ENCODE measurements at regions not wholly inside any gene's neighbourhood (a gene's known extent, or its start where the extent isn't known, plus 50 kb on each side); places are given as distances from the start of the nearest gene placed in this dataset.

DNA sequence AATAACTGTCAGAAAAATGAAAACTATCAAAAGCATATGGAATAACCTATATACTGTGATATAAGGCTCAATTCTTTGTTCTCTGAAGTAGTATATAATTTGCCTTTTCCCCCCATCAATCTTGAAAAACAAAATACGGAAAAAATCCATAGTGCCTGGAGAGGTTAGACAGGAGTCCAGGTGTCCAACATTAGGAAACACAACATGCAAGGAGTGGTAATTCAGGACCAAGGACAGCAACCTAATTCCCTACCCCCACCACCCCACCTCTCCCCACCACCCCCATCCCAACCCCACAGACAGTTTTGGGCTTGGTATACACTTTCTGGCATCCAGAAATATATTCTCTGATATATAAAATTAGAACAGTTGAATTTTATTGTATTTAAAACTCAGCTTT is 55.1 kb upstream of the SLC25A26 start:
- no peak for DNase-seq

DNA sequence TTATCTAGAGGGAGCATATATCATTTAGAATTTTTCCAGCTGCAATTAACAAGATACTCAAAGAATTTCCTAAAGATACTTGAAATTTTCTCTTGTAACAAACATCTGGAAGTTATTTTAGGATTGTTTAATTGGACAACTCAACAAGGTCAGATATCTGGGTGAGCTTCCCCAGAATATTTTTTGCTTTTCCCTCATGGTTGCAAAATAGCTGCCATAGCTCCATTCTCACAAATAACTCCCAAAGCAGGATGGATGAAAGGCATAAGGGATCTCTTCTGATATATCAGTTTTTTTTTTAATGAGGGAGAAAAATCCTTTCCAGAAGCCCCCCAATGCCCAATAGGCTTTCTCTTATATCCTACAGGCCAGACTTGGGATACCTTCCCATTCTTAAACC is 56.6 kb upstream of the SLC25A26 start:
- no peak for DNase-seq

DNA sequence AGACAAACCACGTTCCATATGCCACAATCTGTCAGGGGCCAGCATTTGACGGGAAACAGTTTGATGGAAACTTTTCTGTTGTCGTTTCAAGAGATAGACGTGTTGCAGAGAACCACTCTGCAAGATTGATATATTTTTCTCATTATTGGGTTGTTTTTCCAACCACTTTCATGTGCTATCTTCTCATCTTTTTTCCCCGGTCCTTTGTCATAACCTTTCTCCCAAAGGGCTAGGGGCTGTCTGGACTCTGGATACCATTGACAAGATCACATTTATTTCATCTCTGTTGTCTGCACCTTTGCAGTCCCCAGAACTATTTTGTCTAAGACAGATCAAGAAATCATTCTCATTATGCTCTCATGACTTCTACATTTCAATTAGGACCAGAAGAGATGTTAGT is 57.6 kb upstream of the SLC25A26 start:
- DNase-seq, result no peak

DNA sequence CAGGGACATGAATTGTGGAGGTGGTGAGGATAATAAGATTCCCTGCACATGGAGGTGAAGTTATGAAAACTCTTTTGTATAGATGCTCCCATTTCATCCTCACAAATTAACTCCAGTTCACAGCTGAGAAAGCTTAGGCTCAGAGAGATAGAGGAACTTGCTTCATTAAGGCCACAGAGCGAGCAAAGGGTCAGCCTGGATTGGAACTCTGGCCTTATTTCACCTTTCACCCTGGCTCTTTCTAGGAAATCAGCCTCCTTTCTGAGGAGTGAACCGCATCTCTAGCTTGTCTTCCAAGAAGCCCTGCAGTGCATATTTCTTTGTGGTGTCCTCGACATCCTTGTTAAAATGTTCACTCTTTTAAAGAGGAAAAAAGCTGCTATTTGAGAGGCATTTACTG is 58.0 kb upstream of the SLC25A26 start:
- no peak for DNase-seq

DNA sequence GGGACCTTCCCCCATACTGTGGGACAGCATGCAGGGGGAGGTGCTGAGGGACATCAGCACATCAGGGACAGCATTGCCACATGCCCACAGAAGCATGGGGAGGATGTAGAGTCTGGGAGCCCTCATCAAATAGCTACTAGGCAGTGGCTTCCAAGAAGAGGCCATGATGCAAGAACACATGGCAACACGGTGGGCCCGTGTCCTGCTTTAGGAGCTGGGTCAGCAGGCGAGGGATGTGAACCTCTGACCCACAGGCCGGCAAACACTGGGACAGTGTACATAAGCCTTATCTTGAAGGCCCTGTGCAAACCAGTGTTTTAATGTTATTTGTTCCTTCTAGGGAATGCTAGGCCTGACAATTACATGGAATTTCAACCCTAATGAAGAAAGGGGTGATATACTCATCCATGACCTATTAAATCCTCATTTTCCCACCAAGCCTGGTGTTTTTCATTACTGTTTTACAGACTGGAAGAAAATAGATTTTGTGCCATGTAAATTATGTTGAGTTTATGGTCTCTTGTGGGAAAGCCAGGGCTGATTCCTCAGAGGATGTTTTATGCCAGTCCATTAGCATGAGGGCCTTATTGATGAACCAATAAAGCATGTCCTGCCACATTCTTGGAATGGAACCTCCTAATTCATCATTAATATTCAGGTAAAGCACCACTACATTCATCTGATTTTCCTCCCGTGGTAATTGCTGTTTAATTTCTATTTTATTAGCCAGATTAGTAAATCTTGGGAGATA is 61.7 kb upstream of the SLC25A26 start:
- DNase-seq, result no peak

DNA sequence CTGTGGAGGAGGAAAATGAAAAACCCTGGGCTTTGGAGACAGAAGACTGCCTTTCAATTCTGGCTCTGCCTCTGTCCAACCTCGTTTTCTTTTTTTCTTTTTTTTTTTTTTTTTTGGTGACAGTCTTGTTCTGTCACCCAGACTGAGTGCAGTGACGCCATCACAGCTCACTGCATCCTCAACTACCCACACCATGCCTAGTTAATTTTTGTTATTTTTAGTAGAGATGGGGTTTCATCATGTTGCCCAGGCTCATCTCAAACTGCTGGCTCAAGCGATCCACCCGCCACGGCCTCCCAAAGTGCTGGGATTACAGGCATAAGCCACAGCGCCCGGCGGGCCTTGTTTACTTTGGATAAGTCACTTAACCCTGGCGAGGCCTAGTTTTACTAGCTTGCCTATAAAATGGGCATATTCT is 66.3 kb upstream of the SLC25A26 start:
- DNase-seq, result peak in 1 of 2 experiments; percentile 53

DNA sequence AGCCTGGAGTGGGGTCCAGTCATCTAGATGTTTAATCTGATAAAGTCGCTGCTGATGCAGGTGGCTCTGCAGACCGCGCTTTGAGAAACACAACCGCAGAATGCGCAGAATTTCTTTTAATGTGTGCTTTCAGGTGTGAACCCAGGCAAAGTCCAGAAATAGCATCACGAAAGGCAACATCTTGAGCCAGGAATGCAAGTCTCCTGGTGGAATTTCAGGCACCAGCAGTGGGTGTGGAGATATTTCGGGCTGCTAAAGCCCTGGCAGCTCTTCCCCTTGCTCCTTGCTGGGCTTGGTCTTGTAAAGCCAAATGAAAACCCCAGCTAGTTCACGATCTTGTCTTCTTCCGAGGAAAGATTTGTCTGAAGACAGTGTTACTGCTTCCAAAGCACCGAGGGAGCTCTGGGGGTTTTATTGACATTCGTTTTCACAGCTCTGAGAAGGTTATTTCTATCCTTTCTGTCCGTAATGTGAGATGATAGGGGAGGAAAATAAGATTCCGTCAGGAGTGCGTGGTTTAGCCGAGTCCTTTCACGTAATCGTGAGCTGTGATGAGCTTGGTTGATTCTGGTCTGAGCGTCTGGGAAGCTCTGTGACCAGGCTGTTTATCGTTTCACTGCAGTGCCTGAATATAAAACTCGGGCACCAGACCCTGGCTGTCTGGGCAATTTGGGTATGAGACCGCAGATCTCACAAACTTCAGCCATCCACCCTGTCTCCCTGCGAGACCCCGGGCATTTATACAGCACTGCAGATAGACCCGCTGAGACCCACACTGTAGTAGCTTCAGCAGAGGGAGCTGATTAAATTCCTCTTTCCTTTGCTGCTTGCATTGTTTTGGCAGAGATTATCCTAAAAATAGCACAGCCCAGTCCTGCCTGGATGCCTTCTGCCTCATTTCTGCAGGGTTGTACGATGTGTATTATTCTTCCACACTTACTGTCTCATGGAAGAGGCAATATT is 67.0 kb upstream of the SLC25A26 start:
- peak; percentile 77 to 93 for DNase-seq

DNA sequence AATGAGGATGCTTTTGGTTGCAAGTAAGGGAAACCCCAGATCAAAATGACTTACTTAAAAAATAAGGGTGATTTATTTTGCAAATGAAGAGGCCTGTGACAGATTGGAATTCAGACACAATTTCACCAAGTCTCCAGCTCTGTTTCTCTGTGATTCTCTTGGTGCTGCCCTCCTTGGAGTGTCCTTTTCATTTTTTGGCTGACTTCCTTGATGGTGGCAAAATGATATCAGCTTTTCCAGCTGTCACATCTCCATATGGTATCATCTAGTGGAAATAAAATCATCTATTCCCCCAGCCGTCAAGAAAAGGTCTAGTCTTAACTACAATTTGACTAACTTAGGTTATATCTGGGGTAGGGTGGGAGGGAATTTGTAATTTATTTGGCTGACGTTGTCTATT is 68.5 kb upstream of the SLC25A26 start:
- peak in 1 of 2 experiments; percentile 31 for DNase-seq

DNA sequence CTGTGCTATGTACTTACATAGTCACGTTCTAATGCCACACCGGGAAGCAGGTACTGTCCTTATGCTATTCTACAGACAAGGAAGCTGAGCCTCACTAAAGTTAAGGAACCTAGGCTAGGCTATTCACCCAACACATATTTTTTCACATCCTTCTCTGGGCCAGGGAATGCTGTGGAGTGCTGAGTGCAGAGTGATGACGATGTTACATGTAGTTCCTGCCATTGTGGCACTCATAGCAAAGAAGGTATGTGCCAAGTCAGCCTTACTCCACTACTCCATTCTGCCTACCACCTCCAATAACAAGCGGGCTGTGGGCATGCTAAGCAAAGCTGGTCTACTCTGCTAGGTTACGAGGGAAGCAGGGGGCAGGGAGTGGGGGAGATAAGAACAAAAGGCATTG is 69.8 kb upstream of the SLC25A26 start:
- DNase-seq, result no peak

DNA sequence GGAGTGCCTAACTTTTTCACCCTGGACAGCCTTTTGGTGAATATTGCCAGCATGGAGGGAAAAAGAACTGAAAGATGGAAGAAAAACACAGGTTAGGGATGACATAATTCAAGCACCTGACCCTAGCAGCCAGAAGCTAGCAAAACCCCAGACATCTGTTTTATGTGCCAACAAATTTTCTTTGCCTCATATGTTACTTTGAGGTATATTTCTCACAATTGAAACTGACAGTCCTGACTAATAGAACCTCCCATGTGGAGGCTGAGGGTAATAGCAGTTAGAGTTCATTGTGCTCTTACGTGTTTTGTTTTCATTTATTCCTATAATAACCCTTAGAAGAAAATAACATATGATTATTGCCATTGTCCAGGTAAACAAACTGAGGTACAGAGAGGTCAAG is 71.5 kb upstream of the SLC25A26 start:
- DNase-seq, result no peak

DNA sequence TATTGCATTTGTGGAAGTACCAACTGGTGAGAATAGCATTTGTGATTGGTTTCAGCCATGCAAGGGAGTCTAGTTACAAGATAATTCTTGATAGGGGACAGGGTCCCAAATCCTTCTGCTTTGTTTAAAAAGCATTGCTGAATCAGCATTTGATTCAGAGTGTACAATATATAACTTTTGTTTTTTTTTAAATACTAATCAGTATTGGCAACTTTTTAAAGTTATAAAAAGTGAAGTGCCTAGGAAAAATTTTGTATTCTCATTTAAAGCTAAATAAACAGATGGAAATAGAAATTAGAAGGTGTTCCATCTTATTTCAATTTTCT is 75.4 kb upstream of the SLC25A26 start:
- no peak for DNase-seq

DNA sequence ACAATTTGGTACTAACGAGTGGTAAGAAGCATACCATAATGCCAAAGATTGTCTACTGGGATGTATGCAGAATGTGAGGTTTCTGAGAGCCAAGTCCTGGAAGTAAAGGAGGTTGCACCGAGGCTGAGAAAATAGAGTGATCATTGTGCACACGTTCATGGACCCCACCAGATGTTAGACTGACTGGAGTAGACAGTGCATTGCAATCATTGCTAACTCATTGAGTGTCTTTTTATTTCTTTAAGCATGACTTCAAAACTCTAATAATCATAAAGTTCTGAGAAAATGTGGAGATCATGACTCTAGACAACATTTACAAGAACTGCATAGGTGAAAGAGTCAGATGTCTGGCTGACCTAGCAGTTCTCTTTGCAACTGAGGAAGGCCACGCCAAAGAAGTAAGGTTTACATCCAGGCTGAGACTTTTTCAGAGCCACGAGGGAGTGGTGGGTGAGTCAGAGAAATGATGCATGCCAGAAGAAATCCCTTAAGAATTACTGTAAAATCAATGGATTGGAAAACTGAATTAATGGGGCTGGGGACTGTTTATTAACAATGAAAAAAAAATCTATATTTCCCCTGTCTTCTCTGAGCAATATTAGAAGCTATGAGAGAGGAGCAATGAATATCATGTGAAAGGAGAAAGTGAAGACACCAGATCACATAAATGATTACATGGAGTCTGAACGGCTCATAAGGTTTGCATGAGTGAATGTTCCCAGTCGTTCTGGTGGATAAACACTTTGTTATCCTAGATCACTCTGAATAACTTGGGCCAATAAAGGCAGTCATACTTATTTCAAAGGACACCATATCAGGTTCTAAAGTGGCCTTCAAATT is 76.0 kb upstream of the SLC25A26 start:
- DNase-seq, result no peak

DNA sequence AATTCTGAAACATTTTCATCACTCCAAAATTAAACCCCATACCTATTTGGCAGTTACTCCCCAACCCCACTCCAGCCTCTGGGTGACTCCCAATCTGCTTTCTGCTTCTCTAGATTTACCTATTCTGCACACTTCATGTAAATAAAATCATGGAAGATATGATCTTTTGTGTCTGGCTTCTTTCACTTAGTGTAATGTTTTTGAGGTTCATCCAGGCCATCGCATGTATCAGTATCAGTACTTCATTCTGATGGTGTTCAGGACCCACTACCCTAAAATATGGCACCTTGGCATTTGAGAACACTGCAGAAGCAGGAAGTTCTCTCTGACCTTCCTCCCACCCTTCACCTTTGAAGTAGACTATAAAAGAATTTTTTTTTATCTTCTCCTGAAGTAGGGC is 78.7 kb upstream of the SLC25A26 start:
- no peak for DNase-seq

DNA sequence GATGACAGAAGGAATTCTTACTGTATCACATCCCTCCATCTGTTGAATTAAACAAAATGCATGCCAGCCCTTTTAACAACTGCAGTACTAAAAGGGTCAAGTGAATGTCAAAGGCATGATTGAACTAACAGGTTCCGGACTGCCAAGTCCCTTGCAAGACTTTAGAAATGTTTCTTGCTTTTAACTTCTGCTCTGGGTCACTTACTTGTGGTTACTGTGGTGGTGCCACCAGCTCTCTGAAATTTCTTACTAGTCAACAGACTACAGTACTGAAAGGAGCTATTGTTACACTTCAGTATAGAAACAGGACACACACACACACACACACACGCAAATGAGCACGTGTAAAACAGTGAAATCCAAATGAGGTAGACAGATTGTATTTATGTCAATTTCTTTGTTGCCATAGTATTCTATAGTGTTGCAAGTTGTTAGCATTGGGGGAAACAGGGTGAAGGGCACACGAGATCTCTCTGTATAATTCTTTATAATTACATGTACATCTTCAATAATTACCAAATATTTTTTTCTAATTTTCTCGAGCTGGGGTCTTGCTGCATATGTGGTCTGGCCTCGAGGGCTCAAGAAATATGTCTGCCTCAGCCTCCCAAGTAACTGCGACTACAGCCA is 79.9 kb upstream of the SLC25A26 start:
- DNase-seq, result no peak

DNA sequence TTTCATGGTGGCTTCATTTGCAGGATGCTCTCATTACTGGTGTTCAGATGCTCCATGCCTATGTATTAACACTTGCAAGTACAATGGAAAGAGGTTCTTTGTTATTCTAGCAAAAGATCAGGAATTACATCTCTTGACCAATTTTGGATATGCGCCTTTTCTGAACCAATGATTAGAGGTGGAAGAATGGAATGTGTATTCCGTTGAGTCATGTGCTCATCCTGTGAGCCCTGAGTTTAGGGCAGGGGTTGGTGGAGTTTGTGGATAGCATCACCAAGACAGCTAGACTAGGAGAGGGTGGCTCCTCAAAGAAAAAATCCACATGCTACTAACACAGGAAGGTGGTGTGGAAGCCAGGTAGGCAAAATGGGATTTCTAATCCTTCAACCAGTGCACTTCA is 80.7 kb upstream of the SLC25A26 start:
- no peak for DNase-seq

DNA sequence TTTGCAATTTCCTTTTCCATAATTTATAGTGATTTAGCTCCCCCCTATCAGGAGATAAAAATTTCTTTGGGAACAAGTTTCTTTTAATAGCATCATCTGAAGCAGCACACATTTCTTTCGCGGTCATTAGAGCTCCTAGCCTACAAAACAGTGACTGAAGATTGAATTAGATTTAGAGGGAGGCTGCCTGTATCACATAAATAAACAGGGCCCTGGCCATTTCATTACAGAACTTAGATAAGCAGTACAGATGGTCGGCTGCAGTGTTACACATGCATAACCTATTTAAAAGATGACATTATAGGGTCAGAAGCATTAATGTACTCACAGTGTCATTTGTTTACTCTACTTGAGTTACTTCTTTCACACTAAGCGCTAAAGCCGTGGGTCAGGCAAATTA is 81.4 kb upstream of the SLC25A26 start:
- no peak for DNase-seq

DNA sequence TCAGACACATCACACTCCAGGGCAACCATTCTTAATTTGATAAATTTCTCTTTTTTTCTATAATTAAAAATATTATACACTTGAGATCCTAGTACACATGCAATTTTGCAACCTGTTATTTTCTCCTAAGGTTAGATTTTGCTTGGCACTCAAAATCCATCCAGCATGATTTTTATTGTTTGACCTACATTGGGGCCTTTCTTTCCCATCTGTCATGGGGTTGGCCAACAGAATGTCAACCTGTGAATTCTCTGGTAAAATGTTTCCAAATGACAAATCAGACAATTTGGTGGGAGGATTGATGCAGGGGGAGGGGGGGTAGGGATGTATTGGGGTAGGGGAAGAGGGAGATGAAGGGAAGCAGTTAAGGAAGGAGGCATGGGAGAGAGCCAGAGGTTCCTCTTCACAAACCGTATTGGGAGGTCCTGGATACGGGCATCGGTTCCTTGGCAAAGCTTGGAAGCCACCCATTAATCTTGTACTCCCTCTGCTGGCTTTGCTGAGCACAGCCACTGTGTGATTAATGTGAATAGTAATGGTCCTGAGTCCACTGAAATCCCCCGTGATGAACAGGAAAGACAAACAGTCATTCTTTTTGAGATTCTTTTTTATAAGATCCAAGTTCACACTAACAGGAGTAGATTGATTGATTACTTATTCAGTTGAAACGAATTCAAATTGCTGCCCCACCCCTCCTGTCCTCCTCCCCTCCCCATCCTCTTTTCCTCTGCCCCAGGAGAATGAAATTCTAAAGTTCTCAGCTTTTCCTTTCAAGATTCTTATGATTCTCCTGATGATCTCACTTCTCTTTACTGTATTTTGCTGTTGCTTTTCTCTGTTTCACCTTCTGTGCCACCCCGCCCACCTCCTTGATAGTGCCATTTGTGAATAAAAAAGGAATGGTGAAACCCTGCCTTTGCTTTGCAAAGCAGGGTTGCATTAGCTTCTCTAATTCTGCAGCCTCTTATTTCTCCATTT is 82.2 kb upstream of the SLC25A26 start:
- peak; percentile 7 to 64 for DNase-seq

DNA sequence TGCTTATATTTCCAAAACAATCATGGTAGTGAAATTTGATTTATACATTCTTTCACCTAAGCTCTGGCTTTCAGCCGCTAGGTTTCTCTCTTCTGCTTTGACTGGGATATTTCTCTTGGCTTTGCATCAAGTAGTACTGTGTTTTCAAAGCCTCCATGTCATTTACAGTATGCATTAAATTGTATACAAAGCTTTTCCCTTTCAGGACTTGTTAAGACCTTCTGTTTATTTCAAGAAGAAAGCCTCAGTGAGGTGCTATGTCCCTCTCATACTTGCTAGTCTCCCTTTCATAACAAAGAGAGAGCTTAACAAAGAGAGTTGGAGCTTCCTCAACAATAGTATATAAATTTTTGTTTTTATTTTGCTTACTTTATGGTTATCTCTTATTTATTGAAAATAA is 84.2 kb upstream of the SLC25A26 start:
- no peak for DNase-seq

DNA sequence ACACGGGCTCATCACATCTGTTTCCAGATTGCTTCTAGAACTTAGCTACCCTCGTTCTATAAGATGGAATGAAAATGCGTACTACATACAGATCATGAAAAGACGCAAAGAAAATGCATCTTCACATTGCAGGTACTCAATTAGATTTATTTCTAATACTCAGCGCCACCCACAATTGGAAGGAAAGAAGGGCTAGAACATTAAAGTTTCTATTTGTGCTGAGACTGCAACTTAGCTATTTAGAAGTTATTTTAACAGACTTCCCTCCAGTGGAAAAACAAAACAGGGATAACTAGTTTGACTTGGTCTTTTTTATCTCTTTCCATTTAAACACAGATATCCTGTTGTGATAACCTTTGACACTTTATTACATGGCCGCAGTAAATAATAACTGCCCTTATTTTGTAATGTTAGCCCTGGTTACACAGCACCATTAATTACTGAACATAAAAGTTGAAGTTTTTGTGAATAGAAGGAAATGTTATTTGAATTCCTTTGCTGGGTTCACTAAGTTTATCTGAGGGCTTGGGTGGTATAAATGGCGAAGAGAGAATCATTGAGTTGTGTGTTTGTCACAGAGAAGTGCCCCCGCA is 86.9 kb upstream of the SLC25A26 start:
- no peak for DNase-seq

DNA sequence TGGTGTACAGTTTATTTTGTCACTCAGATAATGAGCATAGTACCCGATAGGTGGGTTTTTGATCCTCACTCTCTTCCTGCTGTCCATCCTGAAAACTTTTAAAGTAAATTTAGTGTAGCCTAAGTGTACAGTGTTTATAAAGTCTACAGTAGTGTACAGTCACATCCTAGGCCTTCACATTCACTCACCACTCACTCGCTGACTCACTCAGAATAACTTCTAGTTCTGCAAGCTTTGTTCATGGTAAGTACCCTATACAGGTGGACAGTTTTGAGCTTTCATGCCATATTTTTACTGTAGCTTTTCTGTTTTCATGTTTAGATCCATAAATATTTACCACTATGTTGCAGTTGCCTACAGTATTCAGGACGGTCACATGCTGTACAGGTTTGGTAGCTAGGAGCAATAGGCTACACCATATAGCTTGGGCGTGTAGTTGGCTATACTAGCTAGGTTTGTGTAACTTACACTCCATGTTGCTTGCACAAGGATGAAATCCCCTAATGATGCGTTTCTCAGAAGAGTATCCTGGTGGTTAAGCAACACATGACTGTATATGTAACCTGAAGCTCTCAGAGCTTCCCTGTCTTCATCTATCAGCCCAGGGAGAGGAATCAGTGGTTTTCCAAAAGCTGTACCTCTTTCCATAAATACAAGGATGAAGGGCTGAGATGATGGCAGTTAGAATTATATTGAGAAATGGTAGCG is 87.6 kb upstream of the SLC25A26 start:
- DNase-seq, result no peak

DNA sequence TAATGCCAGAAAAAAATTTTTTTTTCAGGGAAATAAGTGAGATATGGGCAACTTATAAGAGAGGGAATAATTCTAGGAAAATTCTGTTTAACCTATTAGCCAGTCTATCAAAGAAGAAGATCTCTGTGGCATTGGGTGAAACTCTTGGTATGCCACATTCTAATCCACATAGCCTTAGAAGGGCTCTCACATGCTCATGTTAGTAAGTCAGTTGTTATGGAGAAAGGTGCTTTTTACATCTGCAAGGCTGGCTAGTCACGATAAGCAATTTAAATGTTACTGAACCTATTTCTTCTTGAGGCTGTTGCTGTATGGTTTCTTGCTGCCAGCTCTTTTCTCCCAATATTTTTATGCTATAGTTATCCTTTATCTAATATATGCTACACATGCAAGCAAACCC is 89.9 kb upstream of the MAGI1 start:
- DNase-seq, result no peak

Measured in cerebellar nuclear complex (tissue), 1 donor.